OCI-LY1 (cell line): ENCODE measurements at regions not wholly inside any gene's neighbourhood (a gene's known extent, or its start where the extent isn't known, plus 50 kb on each side); places are given as distances from the start of the nearest gene placed in this dataset.

ENCODE experiments used
- CTCF ChIP-seq: fragments of 200-600 bp; sonication (generic), shearing (Covaris generic); IDR thresholded peaks from 2 replicates; pipeline ENCODE4 v1.5.1; 2017; ENCODE audit warnings: mild to moderate bottlenecking, antibody characterized with exemption, low read length, moderate library complexity, mixed read lengths
- EZH2 ChIP-seq: fragments of 200-600 bp; sonication (generic), shearing (Covaris generic); IDR thresholded peaks from 2 replicates; pipeline ENCODE4 v1.8.0; 2017; ENCODE audit warnings: borderline replicate concordance, mixed run types, mild to moderate bottlenecking, antibody characterized with exemption, low read length, moderate library complexity, mixed read lengths

GRCh38 chr7:57342954-57343353 lies 107.0 kb upstream of the ZNF716 start:
- TF ChIP-seq CTCF: no peak
- TF ChIP-seq EZH2: no peak
